ENCODE measurements at regions not wholly inside any gene's neighbourhood (a gene's known extent, or its start where the extent isn't known, plus 50 kb on each side); places are given as distances from the start of the nearest gene placed in this dataset.

- TF ChIP-seq ZNF441 (CRISPR knock-in tag; IDR thresholded peaks at IDR 0.05; ENCODE audit: borderline replicate concordance) (0 out of 2 replicates have a peak, but pooled peaks have one; percentile 26), HIVEP1 (CRISPR knock-in tag; IDR thresholded peaks at IDR 0.05) (peak; percentile 28; the same call in 1 of the 2 replicates), MLXIP (CRISPR knock-in tag; IDR thresholded peaks at IDR 0.05; ENCODE audit: borderline replicate concordance) (no peak), SP5 (CRISPR knock-in tag; IDR thresholded peaks at IDR 0.05; ENCODE audit: borderline replicate concordance, low read depth) (no peak), ZBTB42 (CRISPR knock-in tag; IDR thresholded peaks at IDR 0.05) (no peak), MLX (CRISPR knock-in tag; IDR thresholded peaks at IDR 0.05) (0 out of 2 replicates have a peak, but pooled peaks have one; percentile 32), PLSCR1 (CRISPR knock-in tag; IDR thresholded peaks at IDR 0.05; ENCODE audit: borderline replicate concordance) (no peak), ZNF773 (CRISPR knock-in tag; IDR thresholded peaks at IDR 0.05; ENCODE audit: borderline replicate concordance) (no peak), ZNF598 (CRISPR knock-in tag; IDR thresholded peaks at IDR 0.05; ENCODE audit: borderline replicate concordance) (no peak; the same call in 1 of the 2 replicates), ELF1 (CRISPR knock-in tag; IDR thresholded peaks at IDR 0.05) (peak; percentile 37; the same call in 1 of the 2 replicates), CEBPG (CRISPR knock-in tag; IDR thresholded peaks at IDR 0.05) (peak; percentile 88), ZNF260 (CRISPR knock-in tag; IDR thresholded peaks at IDR 0.05; ENCODE audit: borderline replicate concordance, low read depth) (no peak), FOXA1 (IDR thresholded peaks at IDR 0.05) (no peak), FOXA1 (CRISPR knock-in tag; IDR thresholded peaks at IDR 0.05) (peak; percentile 60), ZNF292 (CRISPR knock-in tag; IDR thresholded peaks at IDR 0.05; ENCODE audit: borderline replicate concordance, low read depth) (peak; percentile 65; the same call in 1 of the 2 replicates), ZNF331 (CRISPR knock-in tag; IDR thresholded peaks at IDR 0.05) (peak; percentile 62; the same call in 1 of the 2 replicates), ZNF17 (CRISPR knock-in tag; IDR thresholded peaks at IDR 0.05) (no peak), KDM5A (IDR thresholded peaks at IDR 0.05; ENCODE audit: borderline replicate concordance, low read length) (no peak), KAT2B (IDR thresholded peaks at IDR 0.05; ENCODE audit: borderline replicate concordance, low read depth, low read length) (no peak), ZHX1 (CRISPR knock-in tag; IDR thresholded peaks at IDR 0.05; ENCODE audit: low read depth) (no peak), ZNF766 (CRISPR knock-in tag; IDR thresholded peaks at IDR 0.05; ENCODE audit: borderline replicate concordance) (no peak), ZNF570 (CRISPR knock-in tag; IDR thresholded peaks at IDR 0.05; ENCODE audit: borderline replicate concordance) (no peak), KLF13 (CRISPR knock-in tag; IDR thresholded peaks at IDR 0.05) (no peak), ZNF20 (CRISPR knock-in tag; IDR thresholded peaks at IDR 0.05) (no peak)
These were observed 208.3 kb upstream of the JADE1 start (continued) for GRCh38 chr4:128600996-128601871.

Data from HepG2 (cell line).